Liver (tissue), 8 donors: ENCODE measurements at regions not wholly inside any gene's neighbourhood (a gene's known extent, or its start where the extent isn't known, plus 50 kb on each side); places are given as distances from the start of the nearest gene placed in this dataset.

Source experiments
- DNase-seq: peaks from one replicate; pipeline ENCODE4 v3.0.0-alpha.2; 2017; ENCODE audit warnings: low spot score
- H3K27ac ChIP-seq, 2 donors: one replicate each; pipeline ENCODE4 v1.7.0; 2013; ENCODE audit warnings: inconsistent platforms in 2 of 2, low read length in 2 of 2, control low read depth in 1 of 2, low read depth in 1 of 2, mild to moderate bottlenecking in 1 of 2
- H3K27me3 ChIP-seq, 4 donors: one replicate each; pipeline versions ENCODE4 v1.6.1 to v1.7.0; 2013; ENCODE audit warnings: low read length in 3 of 4, inconsistent platforms in 1 of 4, mild to moderate bottlenecking in 1 of 4, moderate library complexity in 1 of 4; ENCODE audit not compliant: control insufficient read depth in 4 of 4, insufficient read depth in 4 of 4
- H3K36me3 ChIP-seq, 4 donors: one replicate each; pipeline versions ENCODE4 v1.6.1 to v1.7.0; 2013; ENCODE audit warnings: low read length in 3 of 4, mild to moderate bottlenecking in 3 of 4, low read depth in 1 of 4, moderate library complexity in 1 of 4; ENCODE audit not compliant: control insufficient read depth in 4 of 4, insufficient read depth in 3 of 4
- H3K4me1 ChIP-seq, 4 donors: one replicate each; pipeline versions ENCODE4 v1.6.1 to v1.7.0; 2013; ENCODE audit warnings: low read length in 3 of 4, mild to moderate bottlenecking in 3 of 4, moderate library complexity in 1 of 4; ENCODE audit not compliant: control insufficient read depth in 4 of 4, insufficient read depth in 4 of 4
- H3K4me3 ChIP-seq, 3 donors: one replicate each; pipeline versions ENCODE4 v1.6.1 to v1.7.0; 2013; ENCODE audit warnings: low read length in 3 of 3, control low read depth in 1 of 3, low read depth in 1 of 3, mild to moderate bottlenecking in 1 of 3
- H3K9ac ChIP-seq, 2 donors: one replicate each; pipeline ENCODE4 v1.7.0; 2013; ENCODE audit warnings: low read length in 2 of 2, mild to moderate bottlenecking in 2 of 2, moderate library complexity in 2 of 2, control low read depth in 1 of 2, low read depth in 1 of 2
- H3K9me3 ChIP-seq, 4 donors: one replicate each; pipeline versions ENCODE4 v1.6.1 to v1.7.0; 2013; ENCODE audit warnings: low read length in 3 of 4; ENCODE audit not compliant: control insufficient read depth in 4 of 4
- EGR1 ChIP-seq, 2 donors: IDR thresholded peaks; 2 replicates each; pipeline ENCODE4 v1.6.1; 2016 to 2018; ENCODE audit warnings: antibody characterized with exemption in 2 of 2, low read depth in 2 of 2
- FOXA1 ChIP-seq: IDR thresholded peaks from 2 replicates; pipeline ENCODE4 v1.6.1; 2016; ENCODE audit warnings: antibody characterized with exemption
- FOXA2 ChIP-seq: IDR thresholded peaks from 2 replicates; pipeline ENCODE4 v1.6.1; 2016; ENCODE audit warnings: antibody characterized with exemption
- GABPA ChIP-seq, 2 donors: IDR thresholded peaks in 1 of 2; conservative IDR thresholded peaks in 1 of 2; 2 replicates each; pipeline ENCODE4 v1.6.1; 2016; ENCODE audit warnings: antibody characterized with exemption in 2 of 2, mild to moderate bottlenecking in 1 of 2, moderate library complexity in 1 of 2
- HNF4A ChIP-seq, 2 donors: conservative IDR thresholded peaks; 2 replicates each; pipeline ENCODE4 v1.6.1; 2016; ENCODE audit warnings: antibody characterized with exemption in 2 of 2, mild to moderate bottlenecking in 2 of 2
- HNF4G ChIP-seq: IDR thresholded peaks from 2 replicates; pipeline ENCODE4 v1.6.1; 2016; ENCODE audit warnings: antibody characterized with exemption
- JUND ChIP-seq, 2 donors: IDR thresholded peaks; 2 replicates each; pipeline ENCODE4 v1.6.1; 2016; ENCODE audit warnings: antibody characterized with exemption in 2 of 2
- RXRA ChIP-seq, 2 donors: IDR thresholded peaks; 2 replicates each; pipeline ENCODE4 v1.6.1; 2017 to 2018; ENCODE audit warnings: antibody characterized with exemption in 2 of 2, mild to moderate bottlenecking in 1 of 2
- SP1 ChIP-seq: IDR thresholded peaks from 2 replicates; pipeline ENCODE4 v1.6.1; 2018; ENCODE audit warnings: antibody characterized with exemption, mild to moderate bottlenecking
- YY1 ChIP-seq: IDR thresholded peaks from 2 replicates; pipeline ENCODE4 v1.6.1; 2016; ENCODE audit warnings: antibody characterized with exemption, mild to moderate bottlenecking
- ZBTB33 ChIP-seq: IDR thresholded peaks from 2 replicates; pipeline ENCODE4 v1.6.1; 2016; ENCODE audit warnings: antibody characterized with exemption
- WGBS: extraction: QIAGEN DNeasy Blood & Tissue Kit; methylation state at CpG from one replicate; pipeline ENCODE4 v1.1.7; 2013; 5-methylcytosine and 5-hydroxymethylcytosine counted together
- TF ChIP-seq, protein P1 (sequence below): fragments of 150-350 bp; IDR thresholded peaks from 2 replicates; pipeline ENCODE4 v1.5.1; 2017; ENCODE audit warnings: improper control_type of control experiment, low read depth, low read length; ENCODE audit not compliant: missing input control
- TF ChIP-seq, protein P2 (sequence below): IDR thresholded peaks from 2 replicates; pipeline ENCODE4 v1.6.1; 2016; ENCODE audit warnings: antibody characterized with exemption, mild to moderate bottlenecking
- TF ChIP-seq, protein P3 (sequence below): IDR thresholded peaks from 2 replicates; pipeline ENCODE4 v1.6.1; 2016; ENCODE audit warnings: antibody characterized with exemption
- donor health status: healthy.
- donor health status: healthy.
- donor health status: healthy.
- donor health status: healthy.
- donor health status: healthy.

GRCh38 chr4:79177388-79177787, 148.5 kb downstream of the NAA11 start (continued):
- TF ChIP-seq, protein P1, sequence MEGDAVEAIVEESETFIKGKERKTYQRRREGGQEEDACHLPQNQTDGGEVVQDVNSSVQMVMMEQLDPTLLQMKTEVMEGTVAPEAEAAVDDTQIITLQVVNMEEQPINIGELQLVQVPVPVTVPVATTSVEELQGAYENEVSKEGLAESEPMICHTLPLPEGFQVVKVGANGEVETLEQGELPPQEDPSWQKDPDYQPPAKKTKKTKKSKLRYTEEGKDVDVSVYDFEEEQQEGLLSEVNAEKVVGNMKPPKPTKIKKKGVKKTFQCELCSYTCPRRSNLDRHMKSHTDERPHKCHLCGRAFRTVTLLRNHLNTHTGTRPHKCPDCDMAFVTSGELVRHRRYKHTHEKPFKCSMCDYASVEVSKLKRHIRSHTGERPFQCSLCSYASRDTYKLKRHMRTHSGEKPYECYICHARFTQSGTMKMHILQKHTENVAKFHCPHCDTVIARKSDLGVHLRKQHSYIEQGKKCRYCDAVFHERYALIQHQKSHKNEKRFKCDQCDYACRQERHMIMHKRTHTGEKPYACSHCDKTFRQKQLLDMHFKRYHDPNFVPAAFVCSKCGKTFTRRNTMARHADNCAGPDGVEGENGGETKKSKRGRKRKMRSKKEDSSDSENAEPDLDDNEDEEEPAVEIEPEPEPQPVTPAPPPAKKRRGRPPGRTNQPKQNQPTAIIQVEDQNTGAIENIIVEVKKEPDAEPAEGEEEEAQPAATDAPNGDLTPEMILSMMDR: no peak
- no peak for TF ChIP-seq FOXA2

- TF ChIP-seq GABPA (IDR thresholded peaks at IDR 0.05 in 1 of 2, conservative IDR thresholded peaks at IDR 0.05 in 1 of 2) (no peak), ZBTB33 (no peak), FOXA1 (no peak), JUND (IDR thresholded peaks at IDR 0.05) (no peak), YY1 (no peak), HNF4G (no peak), FOXA2 (no peak), EGR1 (IDR thresholded peaks at IDR 0.05; ENCODE audit: low read depth in 2 of 2) (no peak), SP1 (no peak), RXRA (IDR thresholded peaks at IDR 0.05) (no peak), HNF4A (conservative IDR thresholded peaks at IDR 0.05) (no peak)
- TF ChIP-seq, protein P2, sequence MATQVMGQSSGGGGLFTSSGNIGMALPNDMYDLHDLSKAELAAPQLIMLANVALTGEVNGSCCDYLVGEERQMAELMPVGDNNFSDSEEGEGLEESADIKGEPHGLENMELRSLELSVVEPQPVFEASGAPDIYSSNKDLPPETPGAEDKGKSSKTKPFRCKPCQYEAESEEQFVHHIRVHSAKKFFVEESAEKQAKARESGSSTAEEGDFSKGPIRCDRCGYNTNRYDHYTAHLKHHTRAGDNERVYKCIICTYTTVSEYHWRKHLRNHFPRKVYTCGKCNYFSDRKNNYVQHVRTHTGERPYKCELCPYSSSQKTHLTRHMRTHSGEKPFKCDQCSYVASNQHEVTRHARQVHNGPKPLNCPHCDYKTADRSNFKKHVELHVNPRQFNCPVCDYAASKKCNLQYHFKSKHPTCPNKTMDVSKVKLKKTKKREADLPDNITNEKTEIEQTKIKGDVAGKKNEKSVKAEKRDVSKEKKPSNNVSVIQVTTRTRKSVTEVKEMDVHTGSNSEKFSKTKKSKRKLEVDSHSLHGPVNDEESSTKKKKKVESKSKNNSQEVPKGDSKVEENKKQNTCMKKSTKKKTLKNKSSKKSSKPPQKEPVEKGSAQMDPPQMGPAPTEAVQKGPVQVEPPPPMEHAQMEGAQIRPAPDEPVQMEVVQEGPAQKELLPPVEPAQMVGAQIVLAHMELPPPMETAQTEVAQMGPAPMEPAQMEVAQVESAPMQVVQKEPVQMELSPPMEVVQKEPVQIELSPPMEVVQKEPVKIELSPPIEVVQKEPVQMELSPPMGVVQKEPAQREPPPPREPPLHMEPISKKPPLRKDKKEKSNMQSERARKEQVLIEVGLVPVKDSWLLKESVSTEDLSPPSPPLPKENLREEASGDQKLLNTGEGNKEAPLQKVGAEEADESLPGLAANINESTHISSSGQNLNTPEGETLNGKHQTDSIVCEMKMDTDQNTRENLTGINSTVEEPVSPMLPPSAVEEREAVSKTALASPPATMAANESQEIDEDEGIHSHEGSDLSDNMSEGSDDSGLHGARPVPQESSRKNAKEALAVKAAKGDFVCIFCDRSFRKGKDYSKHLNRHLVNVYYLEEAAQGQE: no peak
- TF ChIP-seq, protein P3, sequence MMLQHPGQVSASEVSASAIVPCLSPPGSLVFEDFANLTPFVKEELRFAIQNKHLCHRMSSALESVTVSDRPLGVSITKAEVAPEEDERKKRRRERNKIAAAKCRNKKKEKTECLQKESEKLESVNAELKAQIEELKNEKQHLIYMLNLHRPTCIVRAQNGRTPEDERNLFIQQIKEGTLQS: no peak
- Histone ChIP-seq H3K27me3 (peaks cover 0 to 2% (median 0%) of the 10 kb centered on the region in 4 donors), H3K4me3 (no peak overlapping the region), H3K9ac (no peak overlapping the region), H3K27ac (no peak overlapping the region), H3K36me3 (no peaks in the 10 kb centered on the region), H3K9me3 (peaks cover 0 to 2% (median 0%) of the 10 kb centered on the region in 4 donors), H3K4me1 (no peaks in the 10 kb centered on the region)
- no peak for DNase-seq
- 69% methylated on average over 4 of the region's 4 CpGs for WGBS
These were observed 149.5 kb downstream of the NAA11 start for GRCh38 chr4:79176351-79176750.

- Histone ChIP-seq H3K27me3 (peaks cover 0 to 2% (median 0%) of the 10 kb centered on the region in 4 donors), H3K9me3 (no peaks in the 10 kb centered on the region), H3K36me3 (no peaks in the 10 kb centered on the region), H3K9ac (no peak overlapping the region), H3K27ac (no peak overlapping the region), H3K4me3 (no peak overlapping the region), H3K4me1 (no peaks in the 10 kb centered on the region)
- no peak for DNase-seq
- no peak for TF ChIP-seq ZBTB33
- TF ChIP-seq HNF4G: no peak
These were observed 150.1 kb downstream of the NAA11 start for GRCh38 chr4:79175716-79176115.
